Astrocyte of the cerebellum (primary cell): ENCODE measurements at regions not wholly inside any gene's neighbourhood (a gene's known extent, or its start where the extent isn't known, plus 50 kb on each side); places are given as distances from the start of the nearest gene placed in this dataset.
"Not testable (repeated sequence)": the region's sequence is repeated elsewhere in the genome, so short reads cannot be mapped to it uniquely, and the experiment has no call there.

Experiments
- DNase-seq: peaks from one replicate; pipeline ENCODE4 v3.0.0-alpha.2; 2011; ENCODE audit warnings: low read depth
- H3K4me3 ChIP-seq: 2 replicates; pipeline ENCODE4 v1.5.1; 2011; ENCODE audit warnings: mild to moderate bottlenecking, low read depth, low read length, moderate library complexity
- in situ Hi-C: cut with HindIII; loops from 2 replicates; pipeline ENCODE4 v1.10.0; 2017; ENCODE audit warnings: low sequenced_read_pairs

GRCh38 chr10:46816126-46816525 lies 95.1 kb upstream of the PTPN20 start:
- in situ Hi-C loops, H3K4me3 ChIP-seq, DNase-seq: not testable (repeated sequence)

- H3K4me3 ChIP-seq, in situ Hi-C loops, DNase-seq: not testable (repeated sequence)
Measured at GRCh38 chr10:46840393-46841050, 70.7 kb upstream of the PTPN20 start.

- H3K4me3 ChIP-seq, in situ Hi-C loops, DNase-seq: not testable (repeated sequence)
Measured at GRCh38 chr10:46841051-46841593, 70.1 kb upstream of the PTPN20 start.

- in situ Hi-C loops, result not testable (repeated sequence)
Measured at GRCh38 chr10:46845194-46845593, 66.0 kb upstream of the PTPN20 start.

GRCh38 chr10:46845640-46846039 lies 65.6 kb upstream of the PTPN20 start:
- H3K4me3 ChIP-seq, DNase-seq, in situ Hi-C loops: not testable (repeated sequence)

More at GRCh38 chr10:46845194-46845593, 66.0 kb upstream of the PTPN20 start:
- H3K4me3 ChIP-seq, DNase-seq: not testable (repeated sequence)

- H3K4me3 ChIP-seq, DNase-seq, in situ Hi-C loops: not testable (repeated sequence)
Measured at GRCh38 chr10:46860753-46861152, 50.5 kb upstream of the PTPN20 start.
